Memory B cell (primary cell): ENCODE measurements at regions not wholly inside any gene's neighbourhood (a gene's known extent, or its start where the extent isn't known, plus 50 kb on each side); places are given as distances from the start of the nearest gene placed in this dataset.

Experiments used
- ATAC-seq: fragments of 150-1000 bp; cut with Tn5 transposase; 2 replicates; pipeline ENCODE4 v1.10.0; 2021; ENCODE audit warnings: low read depth, mild to moderate bottlenecking, moderate library complexity
- DNase-seq, 2 donors: peaks; one replicate each; pipeline ENCODE4 v3.0.0; 2022; ENCODE audit warnings: low spot score in 2 of 2
- H3K27ac Mint-ChIP-seq: one replicate; pipeline ENCODE4 v1.8.0; 2022; ENCODE audit warnings: mild to moderate bottlenecking, moderate library complexity, mixed read lengths
- H3K27me3 Mint-ChIP-seq: one replicate; pipeline ENCODE4 v1.8.0; 2022; ENCODE audit warnings: mixed read lengths
- H3K36me3 Mint-ChIP-seq: one replicate; pipeline ENCODE4 v1.8.0; 2022; ENCODE audit warnings: mild to moderate bottlenecking, mixed read lengths
- H3K4me1 Mint-ChIP-seq: one replicate; pipeline ENCODE4 v1.8.0; 2022; ENCODE audit warnings: mixed read lengths
- H3K4me3 Mint-ChIP-seq: one replicate; pipeline ENCODE4 v1.8.0; 2022; ENCODE audit warnings: mild to moderate bottlenecking, moderate library complexity, mixed read lengths
- H3K9me3 Mint-ChIP-seq: one replicate; pipeline ENCODE4 v1.8.0; 2022; ENCODE audit warnings: mixed read lengths

DNA sequence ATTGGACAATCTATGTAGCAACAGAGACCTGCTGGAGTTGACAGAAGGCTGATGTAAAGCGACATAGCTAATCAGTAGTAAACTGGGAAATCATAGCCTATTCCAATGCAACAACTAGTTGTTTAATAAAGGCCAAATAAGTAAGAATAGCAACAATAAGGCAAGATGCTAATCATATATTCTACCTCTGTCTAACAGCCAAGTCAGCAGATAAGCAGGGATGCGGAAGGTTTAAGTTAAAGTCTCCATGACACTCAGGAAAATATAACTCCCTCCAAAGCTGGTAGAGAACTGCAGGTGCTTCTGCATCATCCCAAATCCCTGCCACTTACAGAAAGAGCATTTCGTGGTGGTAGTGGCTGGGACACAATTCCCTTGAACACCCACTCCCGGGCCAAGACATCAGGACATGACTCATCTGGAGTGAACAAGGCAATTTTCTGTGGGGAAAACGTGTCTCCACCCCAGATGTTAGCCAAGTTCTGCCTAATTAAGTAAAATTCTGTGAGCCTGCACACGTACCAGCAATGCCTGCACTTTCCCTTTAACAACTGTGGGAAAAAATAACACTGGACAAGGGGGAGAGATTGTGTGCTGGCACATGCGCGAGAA, 413.6 kb upstream of the ID2 start:
- no peaks in the 10 kb centered on the region for H3K4me1 Mint-ChIP-seq

DNA sequence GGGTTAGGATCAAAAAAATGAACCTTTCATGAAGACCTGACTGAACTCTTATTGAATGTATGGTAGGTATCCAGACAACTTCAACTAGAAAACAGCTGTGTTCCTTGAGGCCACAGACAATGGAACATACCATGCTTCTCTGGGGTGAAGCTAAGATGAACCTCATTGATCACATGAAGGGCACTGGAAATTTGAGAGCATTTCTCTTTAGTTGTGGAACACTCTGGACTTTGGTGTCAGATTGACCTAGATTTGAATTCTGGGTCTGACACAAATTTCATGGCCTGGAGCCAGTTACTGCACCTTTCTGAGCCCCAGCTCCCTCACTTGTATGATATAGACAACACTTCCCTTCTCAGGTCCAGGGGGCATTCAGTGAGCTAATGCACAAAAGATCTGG, 411.2 kb upstream of the ID2 start:
- no peak for ATAC-seq

More for the DNA sequence above, 413.6 kb upstream of the ID2 start:
- Mint-ChIP-seq H3K9me3 (no peaks in the 10 kb centered on the region), H3K27ac (no peak overlapping the region), H3K36me3 (no peaks in the 10 kb centered on the region), H3K4me3 (no peak overlapping the region), H3K27me3 (peaks cover 6% of the 10 kb centered on the region)
- ATAC-seq: no peak
- no peak for DNase-seq

DNA sequence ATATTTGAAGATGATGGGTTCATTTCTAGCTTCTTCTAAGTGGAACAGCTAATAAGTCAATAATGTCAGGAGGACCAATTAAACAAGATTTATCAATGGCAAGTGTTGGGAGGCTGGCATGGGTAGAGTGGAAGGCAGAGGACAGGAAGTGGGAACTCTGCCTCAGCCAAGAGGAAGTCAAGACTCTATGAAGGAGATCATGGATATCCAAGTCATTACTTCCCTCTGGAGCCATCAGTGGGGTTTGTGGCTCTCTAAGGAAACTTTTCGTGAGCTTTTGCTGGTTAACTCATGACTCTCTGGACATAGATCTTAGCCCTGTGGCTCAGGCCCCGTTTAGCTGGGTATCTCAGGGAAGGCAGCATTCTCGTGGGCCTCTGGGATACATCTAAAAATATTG, 410.4 kb upstream of the ID2 start:
- no peaks in the 10 kb centered on the region for H3K36me3 Mint-ChIP-seq
- H3K27ac Mint-ChIP-seq: no peak overlapping the region
- DNase-seq (no peak), ATAC-seq (no peak)
- H3K9me3 Mint-ChIP-seq: peaks cover 5% of the 10 kb centered on the region
- no peaks in the 10 kb centered on the region for H3K4me1 Mint-ChIP-seq
- no peak overlapping the region for H3K4me3 Mint-ChIP-seq
- peaks cover 6% of the 10 kb centered on the region for H3K27me3 Mint-ChIP-seq

More for the DNA sequence above, 411.2 kb upstream of the ID2 start:
- peaks cover 2% of the 10 kb centered on the region for H3K9me3 Mint-ChIP-seq
- no peaks in the 10 kb centered on the region for H3K36me3 Mint-ChIP-seq
- DNase-seq: no peak
- no peak overlapping the region for H3K4me3 Mint-ChIP-seq
- no peaks in the 10 kb centered on the region for H3K4me1 Mint-ChIP-seq
- peaks cover 6% of the 10 kb centered on the region for H3K27me3 Mint-ChIP-seq
- no peak overlapping the region for H3K27ac Mint-ChIP-seq

DNA sequence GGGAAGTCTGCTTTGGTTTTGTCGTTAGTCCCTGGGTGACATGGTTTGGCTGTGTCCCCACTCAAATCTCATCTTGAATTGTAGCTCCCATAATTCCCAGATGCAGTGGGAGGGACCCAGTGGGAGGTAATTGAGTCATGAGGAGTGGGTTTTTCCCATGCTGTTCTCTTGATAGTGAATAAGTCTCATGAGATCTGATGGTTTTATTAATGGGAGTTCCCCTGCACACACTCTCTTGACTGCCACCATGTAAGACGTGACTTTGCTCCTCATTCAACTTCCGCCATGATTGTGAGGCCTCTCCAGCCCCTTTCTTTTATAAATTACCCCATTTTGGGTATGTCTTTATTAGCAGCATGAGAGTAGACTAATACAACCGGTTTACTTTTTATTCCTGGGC, 405.8 kb upstream of the ID2 start:
- H3K27me3 Mint-ChIP-seq: peaks cover 13% of the 10 kb centered on the region
- no peaks in the 10 kb centered on the region for H3K36me3 Mint-ChIP-seq
- no peak overlapping the region for H3K27ac Mint-ChIP-seq
- DNase-seq: no peak
- no peaks in the 10 kb centered on the region for H3K4me1 Mint-ChIP-seq
- no peak for ATAC-seq
- H3K9me3 Mint-ChIP-seq: peaks cover 8% of the 10 kb centered on the region
- no peak overlapping the region for H3K4me3 Mint-ChIP-seq

DNA sequence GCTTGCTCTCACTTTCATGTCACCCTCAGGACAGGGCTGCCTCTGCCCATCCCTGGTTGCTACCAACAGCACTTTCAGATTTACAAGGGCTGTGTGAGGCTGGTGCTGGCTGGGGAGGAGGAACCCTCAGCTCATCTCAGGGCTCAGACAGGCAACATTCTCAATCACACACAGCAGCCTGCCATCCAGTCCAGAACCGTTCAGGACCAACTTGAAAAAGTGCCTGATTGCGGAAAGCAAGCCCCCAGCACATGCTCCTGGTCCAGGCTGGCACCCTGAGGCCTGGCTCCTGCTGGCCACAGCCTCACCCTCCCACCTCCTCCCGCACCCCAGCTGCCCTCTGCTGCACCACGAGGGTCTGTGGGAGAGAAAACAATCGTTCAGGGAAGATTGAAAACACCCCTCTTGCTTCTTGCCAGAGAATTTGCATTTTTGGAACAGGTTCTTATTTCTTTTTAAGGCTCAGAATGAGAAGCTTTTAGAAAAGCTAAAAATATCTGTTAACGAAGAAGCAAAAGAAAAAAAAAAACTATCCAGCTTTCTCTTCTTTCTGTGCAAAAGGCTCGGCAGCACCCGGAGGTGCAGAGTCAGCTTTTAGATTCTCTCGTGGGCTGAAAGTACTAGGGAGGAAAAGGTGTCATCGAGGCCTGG, 403.8 kb upstream of the ID2 start:
- no peak for ATAC-seq
- DNase-seq: no peak
- no peaks in the 10 kb centered on the region for H3K36me3 Mint-ChIP-seq
- no peak overlapping the region for H3K4me3 Mint-ChIP-seq
- H3K27ac Mint-ChIP-seq: no peak overlapping the region
- H3K9me3 Mint-ChIP-seq: peaks cover 8% of the 10 kb centered on the region
- H3K27me3 Mint-ChIP-seq: peaks cover 11% of the 10 kb centered on the region
- no peaks in the 10 kb centered on the region for H3K4me1 Mint-ChIP-seq

DNA sequence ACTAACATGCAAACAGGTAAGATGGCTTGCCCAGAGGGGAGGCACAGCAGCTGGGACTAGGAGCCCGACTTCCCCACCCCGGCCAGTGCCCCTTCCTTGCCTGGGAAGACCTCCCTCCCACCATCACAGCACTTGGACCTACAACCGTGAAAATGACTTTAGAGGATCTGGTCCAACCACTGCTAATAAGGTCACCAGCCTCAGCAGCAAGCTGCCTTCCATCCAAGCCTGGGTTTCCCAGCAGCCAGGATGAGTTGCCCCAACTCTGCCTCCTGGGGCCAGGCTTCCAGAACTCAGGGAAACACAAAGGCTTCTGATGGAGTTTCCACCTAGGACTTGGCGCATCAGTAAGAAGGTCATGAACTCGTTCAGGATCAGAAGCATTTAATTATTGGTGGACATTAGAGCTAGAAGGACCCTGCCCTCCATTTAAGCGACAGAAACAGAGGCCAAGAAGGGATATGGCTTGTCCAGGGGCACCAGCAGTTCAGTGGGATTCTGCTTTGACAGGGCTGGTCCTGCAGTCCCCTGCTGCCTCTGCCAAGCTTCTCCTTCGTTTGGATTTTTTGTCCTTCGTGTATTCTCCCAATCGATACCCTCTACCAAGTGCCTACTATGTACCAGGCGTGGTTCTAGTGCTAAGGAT, 403.0 kb upstream of the ID2 start:
- H3K36me3 Mint-ChIP-seq: no peaks in the 10 kb centered on the region

DNA sequence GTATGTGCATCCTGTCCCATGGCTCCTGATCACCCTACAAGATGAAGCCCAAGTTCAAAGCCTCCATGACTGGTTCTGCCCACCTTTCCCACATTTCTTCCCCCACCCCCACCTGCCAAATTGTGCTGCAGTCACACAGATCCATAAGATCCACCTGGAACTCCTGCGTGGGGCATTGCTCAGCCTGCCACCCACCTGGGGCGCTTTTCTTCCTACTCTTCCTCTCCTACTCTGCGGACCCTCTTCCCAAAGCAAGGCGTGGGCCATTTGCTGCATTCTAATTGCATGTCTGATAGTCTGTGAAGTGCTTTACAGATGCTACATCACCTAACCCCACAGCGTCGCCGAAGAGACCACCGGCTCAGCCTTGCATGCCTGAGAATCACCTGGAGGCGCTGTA, 402.4 kb upstream of the ID2 start:
- no peaks in the 10 kb centered on the region for H3K4me1 Mint-ChIP-seq
- DNase-seq (no peak), ATAC-seq (no peak)
- peaks cover 15% of the 10 kb centered on the region for H3K27me3 Mint-ChIP-seq
- peaks cover 8% of the 10 kb centered on the region for H3K9me3 Mint-ChIP-seq
- no peak overlapping the region for H3K27ac Mint-ChIP-seq
- no peak overlapping the region for H3K4me3 Mint-ChIP-seq
- H3K36me3 Mint-ChIP-seq: no peaks in the 10 kb centered on the region

More for the DNA sequence above, 403.0 kb upstream of the ID2 start:
- Mint-ChIP-seq H3K4me1 (no peaks in the 10 kb centered on the region), H3K27ac (no peak overlapping the region), H3K4me3 (no peak overlapping the region), H3K9me3 (peaks cover 8% of the 10 kb centered on the region), H3K27me3 (peaks cover 11% of the 10 kb centered on the region)
- DNase-seq (no peak), ATAC-seq (no peak)

DNA sequence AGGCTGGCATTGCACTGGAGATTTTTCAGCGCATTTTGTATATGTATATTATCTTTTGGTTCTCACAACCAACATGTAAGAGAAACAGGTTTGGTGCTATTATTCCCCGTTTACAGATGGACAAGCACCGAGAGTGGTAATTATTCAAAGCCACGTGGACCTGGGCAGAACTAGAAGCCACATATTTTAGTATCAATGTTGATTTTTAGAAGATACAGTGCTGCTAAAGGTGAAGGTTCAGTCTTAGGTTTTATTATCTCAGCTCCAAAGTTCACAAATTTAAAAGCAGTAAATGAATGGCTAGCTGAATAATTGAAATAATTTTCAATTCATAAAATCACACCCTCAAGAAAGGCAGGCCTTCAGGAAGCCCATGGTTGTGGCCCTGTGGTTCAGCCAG, 400.6 kb upstream of the ID2 start:
- Mint-ChIP-seq H3K4me1 (no peaks in the 10 kb centered on the region), H3K4me3 (no peak overlapping the region), H3K27me3 (peaks cover 17% of the 10 kb centered on the region), H3K36me3 (no peaks in the 10 kb centered on the region), H3K9me3 (peaks cover 4% of the 10 kb centered on the region), H3K27ac (no peak overlapping the region)
- DNase-seq: no peak
- ATAC-seq: no peak

DNA sequence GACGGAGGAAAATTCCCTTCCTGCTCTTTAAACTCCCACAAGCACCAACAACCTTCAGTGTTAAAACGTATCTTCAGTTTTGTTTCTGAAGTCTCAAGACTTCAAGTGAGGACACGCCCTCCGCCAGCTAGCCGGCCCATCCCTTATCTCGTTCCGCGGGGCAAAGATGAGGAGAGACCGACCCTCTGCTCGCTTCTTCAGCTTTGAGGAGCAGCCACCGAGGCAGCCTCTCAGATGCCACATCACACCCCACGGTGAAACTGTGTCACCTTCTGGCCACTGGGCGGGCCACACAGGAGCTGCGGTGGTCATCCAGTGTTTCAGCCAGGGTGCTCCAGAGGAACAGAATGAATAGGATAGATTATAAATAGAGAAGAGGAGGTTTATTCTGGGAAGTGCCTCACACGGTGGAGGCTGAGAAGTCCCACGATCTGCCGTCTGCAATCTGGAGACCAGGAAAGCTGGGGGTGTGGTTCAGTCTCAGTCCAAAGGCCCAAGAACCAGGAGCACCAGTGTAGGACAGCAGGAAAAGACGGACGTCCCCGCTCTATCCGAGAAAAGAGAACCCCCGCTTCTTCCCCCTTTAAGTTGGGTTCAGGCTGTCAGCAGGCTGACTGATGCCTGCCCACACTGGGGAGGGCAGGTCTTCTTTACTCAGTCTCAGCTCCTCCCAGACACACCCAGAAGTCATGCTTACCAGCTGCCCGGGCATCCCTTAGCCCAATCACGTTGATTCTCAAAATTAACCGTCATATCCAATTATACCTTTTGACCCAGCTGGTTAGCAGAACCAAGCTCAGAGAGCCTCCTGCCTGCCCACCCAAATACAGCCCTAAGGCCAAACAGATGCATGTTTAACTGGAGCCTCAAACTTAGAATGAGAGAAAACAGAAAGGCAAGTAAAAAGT, 399.7 kb upstream of the ID2 start:
- Mint-ChIP-seq H3K36me3 (no peaks in the 10 kb centered on the region), H3K9me3 (no peaks in the 10 kb centered on the region), H3K27ac (no peak overlapping the region), H3K27me3 (peaks cover 21% of the 10 kb centered on the region), H3K4me3 (no peak overlapping the region), H3K4me1 (no peaks in the 10 kb centered on the region)
- ATAC-seq (no peak), DNase-seq (no peak)

DNA sequence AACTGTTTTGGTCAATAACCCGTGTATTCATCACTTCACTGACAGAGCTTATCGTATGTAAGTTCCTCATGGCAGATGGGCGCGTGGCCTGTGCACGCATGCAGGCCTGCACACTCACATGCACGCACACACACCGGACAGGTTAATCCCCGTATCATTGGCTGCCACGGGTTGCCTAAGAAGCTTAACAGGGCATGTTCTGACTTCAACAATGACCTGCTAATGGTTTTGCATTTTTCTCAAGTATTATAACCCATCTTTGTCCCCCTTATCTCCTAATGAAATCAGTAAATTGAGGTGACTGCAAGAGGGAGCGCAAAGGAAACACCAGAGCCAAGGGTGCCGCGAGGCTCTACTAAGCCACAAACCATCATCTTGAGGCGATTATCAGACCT, 399.0 kb upstream of the ID2 start:
- H3K9me3 Mint-ChIP-seq: no peaks in the 10 kb centered on the region
- H3K4me1 Mint-ChIP-seq: no peaks in the 10 kb centered on the region
- peaks cover 25% of the 10 kb centered on the region for H3K27me3 Mint-ChIP-seq
- H3K4me3 Mint-ChIP-seq: no peak overlapping the region
- H3K36me3 Mint-ChIP-seq: no peaks in the 10 kb centered on the region
- ATAC-seq: no peak
- no peak overlapping the region for H3K27ac Mint-ChIP-seq
- no peak for DNase-seq

DNA sequence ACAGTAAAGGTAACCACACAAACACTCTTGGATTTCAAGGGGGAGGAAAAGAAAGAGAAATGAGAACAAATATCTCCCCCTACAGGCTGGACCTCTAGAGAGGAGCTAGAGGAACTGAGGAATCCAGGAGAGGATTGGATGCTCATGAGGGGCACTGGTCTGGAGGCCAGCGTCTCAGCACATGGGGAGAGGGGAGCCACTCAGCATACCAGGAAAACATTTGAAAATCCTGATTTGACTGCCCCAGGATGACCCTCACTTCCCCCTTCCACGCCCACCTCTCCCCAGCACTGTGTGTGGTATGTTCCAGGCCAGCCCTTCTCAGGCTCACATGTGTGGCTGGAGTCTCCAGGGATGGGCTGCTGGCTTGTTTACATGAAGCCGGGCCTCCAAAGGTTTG, 396.8 kb upstream of the ID2 start:
- Mint-ChIP-seq H3K9me3 (peaks cover 3% of the 10 kb centered on the region), H3K36me3 (no peaks in the 10 kb centered on the region), H3K4me1 (no peaks in the 10 kb centered on the region), H3K27ac (no peak overlapping the region), H3K4me3 (no peak overlapping the region), H3K27me3 (peaks cover 25% of the 10 kb centered on the region)
- ATAC-seq (no peak), DNase-seq (no peak)

DNA sequence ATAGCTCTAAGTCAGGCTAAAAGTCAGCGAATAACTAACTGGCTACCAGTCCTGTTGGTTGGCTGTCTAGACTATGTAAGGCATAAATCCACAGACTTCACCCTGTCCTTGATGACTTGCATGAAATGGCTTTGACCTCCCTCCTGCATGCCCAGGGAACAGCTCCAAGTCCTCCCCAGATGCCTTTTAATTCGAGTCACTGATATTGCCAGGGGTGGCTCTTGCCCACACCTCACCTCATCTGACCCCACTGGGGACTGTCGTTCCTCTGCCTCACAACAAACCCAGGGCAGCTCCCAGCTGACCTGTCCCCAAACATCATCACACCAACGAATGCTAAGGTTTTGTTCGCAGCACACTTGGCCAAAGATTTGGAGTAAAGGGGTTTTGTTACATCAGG, 396.0 kb upstream of the ID2 start:
- Mint-ChIP-seq H3K9me3 (peaks cover 3% of the 10 kb centered on the region), H3K4me1 (no peaks in the 10 kb centered on the region), H3K4me3 (no peak overlapping the region), H3K27me3 (peaks cover 25% of the 10 kb centered on the region), H3K36me3 (no peaks in the 10 kb centered on the region), H3K27ac (no peak overlapping the region)
- DNase-seq (no peak), ATAC-seq (no peak)

DNA sequence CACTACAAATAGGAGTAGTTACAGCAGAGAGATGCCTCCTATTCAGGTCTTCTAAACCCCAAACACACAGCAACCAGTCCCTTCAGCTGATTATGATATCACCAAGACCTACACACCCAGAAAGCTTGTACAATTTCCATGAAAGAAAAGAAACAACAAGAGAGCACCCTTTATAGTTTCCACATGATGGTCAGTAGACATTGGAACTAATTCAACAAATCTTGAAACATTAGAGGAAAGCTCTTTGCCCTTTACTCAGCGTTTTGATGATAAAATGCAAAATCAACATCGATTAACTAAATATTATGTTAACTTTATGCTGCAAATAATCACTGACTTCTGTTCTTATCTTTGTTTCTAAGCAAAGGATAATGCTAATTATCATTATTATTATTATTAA, 393.6 kb upstream of the ID2 start:
- H3K4me1 Mint-ChIP-seq: no peaks in the 10 kb centered on the region
- DNase-seq (no peak), ATAC-seq (no peak)
- H3K4me3 Mint-ChIP-seq: no peak overlapping the region
- H3K27me3 Mint-ChIP-seq: peaks cover 32% of the 10 kb centered on the region
- no peak overlapping the region for H3K27ac Mint-ChIP-seq
- no peaks in the 10 kb centered on the region for H3K36me3 Mint-ChIP-seq
- H3K9me3 Mint-ChIP-seq: peaks cover 3% of the 10 kb centered on the region

DNA sequence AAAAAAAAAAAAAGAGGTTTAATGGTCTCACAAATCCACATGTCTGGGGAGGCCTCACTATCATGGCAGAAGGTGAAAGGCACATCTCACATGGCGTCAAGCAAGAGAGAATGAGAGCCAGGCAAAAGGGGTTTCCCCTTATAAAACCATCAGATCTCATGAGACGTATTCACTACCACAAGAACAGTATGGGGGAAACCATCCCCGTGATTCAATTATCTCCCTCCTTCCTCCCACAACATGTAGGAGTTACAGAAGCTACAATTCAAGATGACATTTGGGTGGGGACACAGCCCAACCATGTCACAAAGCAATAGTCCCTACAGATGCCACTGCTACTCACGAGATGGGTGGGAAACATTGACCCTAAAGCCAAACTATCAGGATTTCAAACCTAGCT, 392.7 kb upstream of the ID2 start:
- ATAC-seq: no peak
- Mint-ChIP-seq H3K27ac (no peak overlapping the region), H3K4me3 (no peak overlapping the region), H3K9me3 (peaks cover 3% of the 10 kb centered on the region), H3K4me1 (no peaks in the 10 kb centered on the region), H3K36me3 (no peaks in the 10 kb centered on the region), H3K27me3 (peaks cover 35% of the 10 kb centered on the region)
- no peak for DNase-seq
